SIG-M5 treated with dmso at 0.1 percent for 504 hours (cell line): ENCODE measurements at regions not wholly inside any gene's neighbourhood (a gene's known extent, or its start where the extent isn't known, plus 50 kb on each side); places are given as distances from the start of the nearest gene placed in this dataset.

Source experiments
- DNase-seq: peaks from one replicate; lab custom pipeline; 2025; ENCODE audit not compliant: unreplicated experiment; lab: John Stamatoyannopoulos, UW

- no peak for DNase-seq
Observed at GRCh38 chr2:34070196-34070595, 471.1 kb upstream of the FAM98A start.

GRCh38 chr2:34069604-34070003 lies 470.5 kb upstream of the FAM98A start:
- DNase-seq, result no peak

DNA sequence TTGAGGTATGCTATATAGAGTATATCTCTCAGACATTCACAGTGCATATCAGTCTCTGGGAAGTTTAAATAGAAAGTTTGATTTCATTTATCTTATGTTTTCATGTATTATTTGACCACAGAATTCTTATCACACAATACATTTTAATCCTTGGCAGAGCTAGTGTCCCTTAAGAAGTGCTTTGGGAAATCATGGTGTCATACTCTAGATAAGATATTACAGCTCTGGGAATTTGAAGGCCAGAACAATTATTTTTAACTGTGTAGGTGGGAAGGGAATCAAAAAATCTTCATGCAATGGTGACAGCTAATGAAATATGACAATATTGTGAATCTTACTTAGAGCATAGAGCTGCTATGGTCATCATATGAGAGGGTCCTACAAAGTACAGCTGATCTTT lies 451.3 kb upstream of the FAM98A start:
- DNase-seq, result no peak

DNA sequence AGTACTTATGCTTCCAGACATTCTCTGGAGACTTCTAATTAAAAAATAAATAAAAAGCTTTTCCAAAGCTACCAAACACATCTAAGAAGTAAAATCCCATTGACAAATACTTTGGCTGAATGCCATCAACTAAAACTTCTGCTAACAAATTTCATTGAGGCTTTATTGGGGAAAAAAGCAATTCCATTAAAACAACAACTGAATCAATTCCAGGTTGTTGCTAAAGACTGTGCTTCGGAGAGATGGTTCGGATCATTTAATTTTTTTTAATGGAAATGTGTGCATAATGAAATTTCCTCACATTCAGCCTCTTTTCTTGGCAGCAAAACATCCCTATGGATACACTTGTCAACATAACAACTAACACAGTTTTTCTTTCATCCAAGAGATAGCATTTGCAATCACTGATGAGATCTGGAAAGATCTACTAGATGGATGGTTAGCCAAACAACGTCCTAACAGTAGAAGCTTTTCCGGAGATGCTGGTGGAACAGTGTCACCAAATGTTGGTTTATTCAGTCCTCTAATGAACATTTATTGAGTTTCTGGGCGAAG lies 446.1 kb upstream of the FAM98A start:
- DNase-seq, result no peak

DNA sequence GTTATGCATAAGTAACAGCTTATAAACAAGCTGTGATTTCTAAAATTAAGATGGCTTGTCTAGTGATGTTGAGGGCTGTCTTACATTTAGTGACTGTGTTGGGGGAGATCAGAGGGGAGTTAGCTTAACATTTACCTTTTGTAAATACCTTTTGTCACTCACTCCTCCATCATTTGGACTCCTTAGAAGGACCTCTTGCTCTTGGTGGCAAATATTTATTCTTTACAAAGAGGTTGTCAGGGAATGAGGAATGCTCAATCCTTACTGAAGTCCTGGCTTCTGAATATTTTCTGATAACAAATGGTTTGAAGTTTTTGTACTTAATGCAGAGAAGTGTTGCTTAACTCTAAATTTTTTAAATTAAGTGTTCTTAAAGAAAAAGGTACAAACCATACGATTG lies 438.8 kb upstream of the FAM98A start:
- no peak for DNase-seq

DNA sequence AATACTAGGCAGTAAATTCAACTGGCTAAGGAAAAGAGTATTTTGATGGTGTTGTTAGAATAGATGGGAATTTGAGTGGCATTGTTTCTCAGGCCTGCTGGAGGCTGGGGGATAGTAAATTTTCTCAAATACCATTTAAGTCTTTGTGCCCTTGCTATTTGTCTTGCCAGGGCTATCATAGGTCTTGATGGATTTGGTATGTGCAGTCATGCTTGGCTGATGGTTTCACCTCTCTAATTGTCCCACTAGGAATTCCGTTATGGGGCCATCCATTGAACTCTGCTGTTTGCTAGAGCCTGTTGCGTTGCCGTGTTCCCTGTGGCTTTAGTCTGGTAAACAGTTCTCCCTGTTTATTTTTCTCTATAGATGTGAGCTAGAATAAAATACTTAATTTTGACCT lies 438.1 kb upstream of the FAM98A start:
- DNase-seq, result no peak

GRCh38 chr2:34031097-34031496 lies 432.0 kb upstream of the FAM98A start:
- DNase-seq, result no peak

GRCh38 chr2:34030273-34030672 lies 431.2 kb upstream of the FAM98A start:
- no peak for DNase-seq

GRCh38 chr2:34029073-34029472 lies 430.0 kb upstream of the FAM98A start:
- DNase-seq, result no peak

DNA sequence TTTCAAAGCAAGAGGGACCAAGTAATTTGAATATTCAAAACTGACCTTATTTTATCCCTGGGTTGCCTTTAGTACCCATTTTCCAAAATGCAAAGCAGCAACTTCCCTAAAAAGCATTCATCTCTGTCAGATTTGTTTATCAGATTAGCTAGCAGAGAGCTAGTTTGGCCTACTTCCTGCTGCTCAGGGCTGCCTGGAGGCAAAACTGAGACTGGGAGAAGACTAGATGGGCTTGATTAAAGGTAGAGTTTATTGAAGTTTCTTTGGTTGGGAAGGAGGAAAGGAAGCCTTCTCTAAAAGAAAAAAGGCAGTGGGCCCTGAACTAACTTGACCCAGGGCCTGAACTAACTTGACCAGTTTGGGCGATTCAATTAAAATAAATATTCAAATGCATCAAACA lies 426.1 kb upstream of the FAM98A start:
- DNase-seq, result no peak

- peak; percentile 51 for DNase-seq
Observed at GRCh38 chr2:34012715-34013302, 413.7 kb upstream of the FAM98A start.

GRCh38 chr2:34011684-34012083 lies 412.6 kb upstream of the FAM98A start:
- no peak for DNase-seq

- DNase-seq, result no peak
Observed at GRCh38 chr2:34005901-34006300, 406.8 kb upstream of the FAM98A start.

GRCh38 chr2:34004936-34005335 lies 405.8 kb upstream of the FAM98A start:
- no peak for DNase-seq

- DNase-seq, result no peak
Observed at GRCh38 chr2:34003795-34004194, 404.7 kb upstream of the FAM98A start.

- no peak for DNase-seq
Observed at GRCh38 chr2:34001557-34001956, 402.5 kb upstream of the FAM98A start.

- no peak for DNase-seq
Observed at GRCh38 chr2:33984131-33984530, 385.0 kb upstream of the FAM98A start.

- no peak for DNase-seq
Observed at GRCh38 chr2:33978471-33978870, 379.4 kb upstream of the FAM98A start.

GRCh38 chr2:33975498-33975897 lies 376.4 kb upstream of the FAM98A start:
- no peak for DNase-seq

GRCh38 chr2:33967103-33967502 lies 368.0 kb upstream of the FAM98A start:
- no peak for DNase-seq

- DNase-seq, result no peak
Observed at GRCh38 chr2:33958591-33958990, 359.5 kb upstream of the FAM98A start.

DNA sequence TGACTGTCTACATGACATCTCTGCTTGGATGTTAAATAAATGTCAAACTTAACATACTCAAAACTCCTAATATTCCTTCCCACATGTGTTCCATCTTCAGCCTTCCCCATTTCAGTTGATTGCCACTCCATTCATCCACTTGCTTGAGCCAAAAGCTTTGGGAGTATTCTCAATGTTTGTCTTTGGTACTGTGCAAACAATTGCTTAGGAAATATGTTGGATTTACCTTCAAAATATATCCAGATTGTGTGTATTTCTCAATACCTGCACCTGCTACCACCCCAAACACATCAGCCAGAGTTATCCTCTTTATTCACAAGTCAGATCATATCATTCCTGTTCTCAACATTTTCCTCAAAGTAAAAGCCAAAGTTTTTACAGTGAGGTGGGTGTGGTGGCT lies 350.3 kb upstream of the FAM98A start:
- DNase-seq, result no peak

DNA sequence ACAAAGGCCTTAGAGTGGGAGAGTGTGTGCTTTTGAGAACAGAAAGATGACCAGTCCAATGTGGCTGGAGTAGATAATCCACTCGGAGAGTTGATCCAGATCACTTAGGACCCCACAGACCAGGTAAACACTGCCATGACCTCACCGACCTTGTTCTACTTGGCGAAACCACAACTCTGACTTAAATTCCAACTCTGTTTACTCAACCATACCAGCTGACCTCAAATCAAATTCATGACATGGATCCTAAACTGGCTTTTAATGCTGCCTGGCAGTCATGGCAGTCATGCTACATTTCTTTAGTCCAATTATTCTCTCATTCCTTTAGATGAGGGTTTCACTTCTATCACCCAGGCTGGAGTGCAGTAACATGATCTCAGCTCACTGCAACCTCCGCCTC lies 347.1 kb upstream of the FAM98A start:
- no peak for DNase-seq
